NCI-H2227 (cell line): ENCODE measurements at regions not wholly inside any gene's neighbourhood (a gene's known extent, or its start where the extent isn't known, plus 50 kb on each side); places are given as distances from the start of the nearest gene placed in this dataset.
A peak's percentile ranks its signal among the peaks of the same experiment; 100 is the strongest.
"Not testable (repeated sequence)": the region's sequence is repeated elsewhere in the genome, so short reads cannot be mapped to it uniquely, and the experiment has no call there.

ENCODE experiments used
- DNase-seq: peaks from one replicate; lab custom pipeline; 2025; ENCODE audit not compliant: unreplicated experiment; lab: John Stamatoyannopoulos, UW

DNA sequence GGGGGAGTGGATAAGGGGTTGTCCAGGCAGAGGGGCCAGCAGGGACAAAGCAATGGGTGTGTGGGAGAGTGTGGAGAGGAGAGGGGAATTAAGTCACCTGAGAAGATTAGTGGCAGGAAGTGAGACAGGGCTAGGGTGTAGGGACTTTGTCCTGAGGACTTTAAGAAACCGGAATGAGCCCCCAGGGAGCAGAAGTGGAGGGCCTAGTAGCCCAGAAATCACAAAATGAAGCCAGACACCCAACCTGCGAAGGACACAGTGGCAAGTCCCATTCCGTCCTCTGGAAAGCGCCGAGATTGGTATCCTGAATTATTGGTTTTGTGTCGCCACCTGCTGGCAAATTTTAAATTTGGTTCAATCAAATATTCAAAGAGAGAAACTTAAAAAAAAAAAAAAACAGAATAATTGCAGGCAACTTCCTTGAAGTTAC, 78.0 kb upstream of the SLC25A36 start:
- DNase-seq: peak; percentile 72

DNA sequence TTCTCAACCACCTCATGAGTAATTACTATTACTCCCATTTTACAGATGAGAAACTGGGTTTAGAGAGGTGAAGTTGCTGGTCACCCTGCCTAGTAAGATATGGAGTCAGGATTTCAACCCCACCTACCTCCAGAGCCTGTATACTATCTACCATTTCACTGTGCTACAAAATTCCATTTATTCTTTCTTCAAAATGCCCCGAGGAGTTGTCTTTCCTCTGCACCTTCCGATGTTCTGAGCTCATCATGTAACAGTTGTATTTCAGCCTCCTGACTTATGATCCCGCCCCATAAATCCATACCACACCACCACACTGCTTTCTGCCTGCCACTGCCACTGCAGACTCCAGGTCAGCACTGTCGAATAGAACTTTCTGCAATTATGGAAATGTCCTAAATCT, 71.3 kb upstream of the SLC25A36 start:
- no peak for DNase-seq

DNA sequence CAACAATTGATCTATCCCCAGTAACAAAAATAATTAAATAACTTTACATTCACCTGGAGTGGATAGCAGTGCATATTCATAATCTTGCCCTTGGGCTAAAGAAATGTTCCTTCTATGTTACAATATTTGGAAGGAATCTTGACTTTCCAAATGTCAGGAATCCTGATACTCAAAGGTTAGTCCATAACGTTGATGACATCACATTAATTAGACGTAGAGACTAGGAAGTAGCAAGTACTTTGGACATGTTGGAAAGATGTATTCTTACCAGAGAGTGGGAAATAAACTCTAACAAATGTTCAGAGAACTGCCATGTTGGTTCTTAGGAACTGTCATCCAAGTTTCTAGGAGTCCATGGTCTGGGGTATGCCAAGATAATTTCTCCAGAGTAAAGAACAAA, 70.6 kb upstream of the SLC25A36 start:
- DNase-seq: no peak

DNA sequence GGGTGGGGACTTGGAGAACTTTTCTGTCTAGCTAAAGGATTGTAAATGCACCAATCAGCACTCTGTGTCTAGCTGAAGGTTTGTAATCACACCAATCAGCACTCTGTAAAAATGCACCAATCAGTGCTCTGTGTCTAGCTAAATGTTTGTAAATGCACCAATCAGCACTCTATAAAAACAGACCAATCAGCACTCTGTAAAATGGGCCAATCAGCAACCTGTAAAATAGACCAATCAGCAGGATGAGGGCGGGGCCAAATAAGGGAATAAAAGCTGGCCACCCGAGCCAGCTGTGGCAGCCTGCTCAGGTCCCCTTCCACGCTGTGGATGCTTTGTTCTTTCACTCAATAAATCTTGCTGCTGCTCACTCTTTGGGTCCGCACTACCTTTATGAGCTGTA, 69.5 kb upstream of the SLC25A36 start:
- DNase-seq: not testable (repeated sequence)

DNA sequence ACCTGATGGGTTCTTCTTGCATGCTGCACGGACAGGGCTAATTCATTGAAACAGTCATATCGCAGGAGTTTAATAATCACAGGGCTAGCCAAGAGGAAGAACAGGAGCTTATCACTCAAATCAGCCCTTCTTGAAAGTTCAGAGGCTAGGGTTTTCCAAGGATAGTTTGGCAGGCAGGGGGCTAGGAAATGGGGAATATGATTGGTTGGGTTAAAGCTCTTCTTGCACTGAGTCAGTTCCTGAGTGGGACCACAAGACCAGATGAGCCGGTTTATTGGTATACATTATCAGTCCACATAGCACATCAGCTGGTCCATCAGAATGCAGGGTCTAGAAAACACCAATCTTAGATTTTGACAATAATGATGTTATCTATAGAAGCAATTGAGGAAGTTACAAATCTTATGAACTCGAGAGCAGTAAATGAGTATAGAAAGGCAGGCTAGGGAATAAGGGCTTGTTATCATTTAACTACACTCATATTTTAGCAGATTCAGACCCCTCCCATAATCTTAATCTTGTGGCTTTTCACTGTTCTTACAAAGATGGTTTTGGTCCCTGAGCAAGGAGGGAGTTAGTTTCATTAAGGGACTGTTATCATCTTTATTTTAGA, 58.1 kb upstream of the SLC25A36 start:
- no peak for DNase-seq

DNA sequence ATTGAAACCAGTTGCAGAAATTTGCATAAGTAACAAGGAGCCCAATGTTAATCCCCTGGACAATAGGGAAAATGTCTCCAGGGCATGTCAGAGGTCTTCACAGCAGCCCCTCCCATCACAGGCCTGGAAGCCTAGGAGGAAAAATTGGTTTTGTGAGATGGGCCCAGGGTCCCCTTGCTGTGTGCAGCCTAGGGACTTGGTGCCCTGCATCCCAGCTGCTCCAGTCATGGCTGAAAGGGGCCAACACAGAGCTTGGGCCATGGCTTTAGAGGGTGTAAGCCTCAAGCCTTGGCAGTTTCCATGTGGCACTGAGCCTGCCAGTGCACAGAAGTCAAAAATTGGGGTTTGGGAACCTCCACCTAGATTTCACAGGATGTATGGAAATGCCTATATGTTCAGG, 55.9 kb upstream of the SLC25A36 start:
- DNase-seq: not testable (repeated sequence)
